C4-2B (cell line): ENCODE measurements at regions not wholly inside any gene's neighbourhood (a gene's known extent, or its start where the extent isn't known, plus 50 kb on each side); places are given as distances from the start of the nearest gene placed in this dataset.

Experiments used
- CTCF ChIP-seq: fragments of 450-650 bp; conservative IDR thresholded peaks from 2 replicates; pipeline ENCODE4 v1.5.1; 2017; ENCODE audit warnings: mild to moderate bottlenecking
- ZFX ChIP-seq: fragments of 450-650 bp; IDR thresholded peaks from 2 replicates; pipeline ENCODE4 v1.6.1; 2017

- TF ChIP-seq CTCF (no peak), ZFX (no peak)
These were observed 145.9 kb downstream of the C6orf118 start for GRCh38 chr6:165163519-165163918.
